HuH-7 (cell line): ENCODE measurements at regions not wholly inside any gene's neighbourhood (a gene's known extent, or its start where the extent isn't known, plus 50 kb on each side); places are given as distances from the start of the nearest gene placed in this dataset.

Experiments used
- DNase-seq: peaks from one replicate; pipeline ENCODE4 v3.0.0; 2011; ENCODE audit warnings: low spot score

DNA sequence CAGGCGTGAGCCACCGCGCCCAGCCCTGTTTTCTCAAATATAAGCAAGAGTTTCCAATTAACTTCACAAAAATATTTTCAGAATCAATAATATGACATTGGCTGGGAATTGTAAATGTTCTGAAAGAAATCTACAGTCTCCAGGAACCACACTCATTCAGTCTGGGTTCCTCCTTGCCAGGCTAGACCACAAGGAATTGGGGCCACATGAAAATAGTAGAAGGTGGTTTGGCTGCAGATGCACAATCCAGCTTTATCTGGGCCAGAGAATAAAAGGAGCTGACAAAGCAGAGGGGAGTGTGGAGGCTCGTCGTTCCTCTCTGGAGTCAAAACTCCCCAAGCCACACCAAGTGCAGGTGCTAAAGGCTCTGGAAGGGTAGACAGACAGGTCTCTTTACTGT lies 92.0 kb upstream of the OSMR start:
- no peak for DNase-seq

DNA sequence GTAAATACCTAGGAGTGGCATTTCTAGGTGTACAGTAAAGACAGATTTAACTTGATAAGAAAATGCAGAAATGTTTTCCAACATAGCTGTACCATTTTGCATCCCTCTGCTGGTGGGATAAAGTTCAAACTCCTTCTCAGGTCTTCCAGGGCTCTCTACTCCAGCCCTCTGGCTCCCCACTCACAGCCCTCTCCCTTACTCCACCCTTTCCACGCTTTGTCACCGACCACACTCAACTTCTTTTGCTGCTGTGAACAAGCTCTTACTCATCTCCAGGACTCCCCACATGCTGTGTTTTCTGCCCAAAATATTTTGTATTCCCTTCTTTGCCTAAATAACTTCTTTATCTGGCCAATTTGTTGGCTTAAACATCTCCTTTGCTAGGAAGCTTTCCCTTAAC lies 90.6 kb upstream of the OSMR start:
- no peak for DNase-seq

DNA sequence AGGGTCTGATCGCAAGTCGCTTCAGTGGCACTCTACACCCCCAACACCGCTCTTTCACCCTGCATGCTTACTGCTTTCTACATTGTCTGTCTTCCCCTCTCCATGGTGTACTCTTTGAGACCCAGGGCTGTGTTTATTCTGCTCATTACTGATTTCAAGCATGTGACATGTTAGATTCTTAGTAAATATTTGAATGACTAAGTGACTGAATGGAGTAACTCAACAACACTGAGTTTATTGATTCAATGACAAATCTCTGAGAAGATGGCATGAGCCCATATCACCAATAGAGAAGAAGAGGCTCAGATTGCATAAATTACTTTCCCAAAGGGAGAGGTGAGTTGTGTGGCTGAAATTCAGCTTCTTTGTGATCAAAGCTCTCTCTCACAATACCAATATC lies 89.7 kb upstream of the OSMR start:
- no peak for DNase-seq

DNA sequence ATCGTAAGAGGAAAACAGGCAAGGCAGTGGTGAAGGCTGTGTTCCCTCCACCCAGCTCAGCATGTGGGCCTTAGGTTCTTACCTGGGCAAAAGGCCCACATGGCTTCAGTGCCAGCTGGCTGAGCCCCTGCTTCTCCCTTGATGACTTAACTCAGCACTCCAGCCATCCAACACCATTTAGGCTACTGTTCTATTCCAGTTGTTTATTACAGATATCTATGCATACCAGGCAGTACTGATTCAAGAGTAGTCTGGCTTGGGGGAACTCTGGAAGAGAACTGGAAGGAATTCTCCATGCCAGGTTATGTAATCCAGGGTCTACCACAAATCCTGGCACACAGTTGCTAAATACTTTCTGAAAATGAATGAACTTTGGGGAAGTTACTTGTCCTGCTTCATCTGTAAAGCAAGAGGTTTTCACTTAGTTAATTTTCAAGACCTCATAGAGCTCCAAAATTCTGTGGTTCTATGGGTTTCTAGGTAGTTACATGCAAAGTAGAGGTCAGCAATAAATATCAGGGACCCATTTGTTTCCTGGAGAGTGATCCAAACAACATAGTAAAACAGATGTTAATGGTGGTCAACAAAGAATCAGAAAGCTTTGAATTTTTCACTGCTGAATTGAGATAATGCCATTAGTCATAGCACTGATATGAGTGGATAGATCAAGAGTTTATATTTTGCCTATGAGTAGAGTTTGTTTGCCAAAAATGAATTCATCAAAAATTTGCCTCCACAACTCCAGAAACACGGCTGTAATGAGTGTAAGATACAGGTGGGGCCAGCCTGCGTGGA lies 88.2 kb upstream of the OSMR start:
- no peak for DNase-seq

DNA sequence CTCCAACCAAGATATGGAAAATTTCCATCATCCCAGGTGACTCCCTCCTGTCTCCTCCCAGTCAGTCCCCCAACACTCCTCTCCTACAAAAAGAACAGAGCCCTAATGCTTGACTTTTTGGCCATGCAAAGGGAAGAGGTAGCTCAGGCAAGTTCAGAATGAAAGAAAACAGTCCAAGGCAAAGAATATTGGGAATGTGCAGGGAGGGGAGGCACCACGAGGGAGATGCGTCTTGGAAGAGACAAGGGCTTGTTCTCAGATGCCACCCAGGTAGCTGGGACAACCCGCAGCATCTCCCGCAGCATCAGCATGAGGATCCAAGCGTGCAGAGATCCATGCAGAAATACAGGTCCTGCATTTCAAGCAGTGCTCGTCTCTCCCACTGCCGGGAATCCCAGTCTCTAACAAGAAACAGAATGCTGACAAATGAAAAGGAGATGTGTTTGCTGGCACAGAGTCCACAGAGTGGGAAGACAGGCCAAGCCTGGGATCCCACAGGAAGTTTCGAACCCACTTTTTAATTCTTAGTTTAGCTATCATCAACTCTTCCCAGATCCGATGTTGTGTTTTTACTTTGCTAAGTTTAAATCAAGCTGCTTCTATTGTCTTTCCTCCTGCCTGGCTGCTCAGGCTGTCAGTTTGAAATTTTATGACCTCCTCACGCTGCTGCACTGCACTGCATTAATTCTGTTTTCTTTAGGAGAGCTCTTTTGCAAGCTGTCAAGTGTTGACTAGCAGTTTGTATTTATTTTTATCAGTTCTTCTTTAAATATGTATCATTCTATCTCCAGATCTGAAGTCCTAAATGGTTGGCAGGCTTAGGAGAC lies 86.8 kb upstream of the OSMR start:
- DNase-seq: no peak

DNA sequence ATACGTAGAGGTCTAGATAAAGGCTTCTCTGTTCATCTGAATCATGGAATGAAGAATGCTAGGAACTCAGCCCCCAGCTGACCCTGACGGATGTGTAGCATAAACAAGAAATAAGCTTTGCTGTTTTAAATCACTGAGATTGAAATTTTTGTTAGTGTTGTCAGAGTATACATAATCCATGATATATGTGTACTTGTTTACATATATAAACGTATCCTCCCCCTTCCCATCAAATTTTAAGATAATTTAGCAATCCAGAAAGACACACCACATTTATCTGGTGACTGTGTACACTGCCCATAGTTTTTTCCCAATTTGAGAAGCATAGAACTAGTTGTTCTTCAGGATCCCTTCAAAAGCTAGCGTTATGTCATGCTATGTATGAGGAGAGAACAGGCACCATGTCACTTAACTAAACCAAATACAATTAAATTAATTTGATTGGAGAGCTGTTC lies 80.8 kb upstream of the OSMR start:
- no peak for DNase-seq

DNA sequence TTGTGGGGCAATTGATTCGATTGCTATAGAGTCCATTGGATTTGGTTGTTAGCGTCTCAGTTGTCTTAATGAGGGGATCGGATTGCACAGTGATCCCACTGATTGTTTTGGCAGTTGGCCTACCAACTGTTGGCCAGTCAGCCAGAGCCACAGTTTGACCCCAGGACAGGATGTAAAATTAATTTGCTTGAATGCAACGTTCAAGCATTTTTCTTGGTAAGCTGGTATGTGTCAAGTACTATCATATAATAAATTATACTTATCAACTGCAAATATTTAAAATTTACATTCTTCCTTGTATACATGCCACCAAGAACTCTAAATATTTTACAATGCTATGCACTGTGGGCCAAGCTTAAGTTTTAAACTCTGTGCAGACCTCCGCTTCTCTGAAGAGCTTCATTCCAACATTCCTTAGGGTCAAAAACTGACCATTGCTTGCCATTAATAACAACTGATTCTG lies 80.4 kb upstream of the OSMR start:
- no peak for DNase-seq

DNA sequence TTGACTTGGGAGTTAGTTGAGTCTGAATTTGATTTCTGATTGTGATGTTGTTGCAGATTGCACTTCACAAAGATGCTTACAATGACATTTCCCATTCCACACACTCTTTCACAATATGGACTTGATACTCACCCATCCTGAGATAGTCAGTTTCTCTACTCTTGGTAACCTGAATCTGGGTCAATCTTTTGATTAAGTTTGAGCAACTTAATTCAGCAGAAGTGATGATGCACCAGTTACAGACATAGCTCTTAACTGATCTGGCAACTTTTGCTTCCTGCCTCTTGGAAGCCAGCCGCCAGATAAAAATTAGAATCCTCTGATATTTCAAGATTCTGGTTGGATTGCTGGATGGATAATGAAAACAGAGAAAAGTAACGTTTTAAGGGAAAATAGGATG lies 79.7 kb upstream of the OSMR start:
- no peak for DNase-seq

DNA sequence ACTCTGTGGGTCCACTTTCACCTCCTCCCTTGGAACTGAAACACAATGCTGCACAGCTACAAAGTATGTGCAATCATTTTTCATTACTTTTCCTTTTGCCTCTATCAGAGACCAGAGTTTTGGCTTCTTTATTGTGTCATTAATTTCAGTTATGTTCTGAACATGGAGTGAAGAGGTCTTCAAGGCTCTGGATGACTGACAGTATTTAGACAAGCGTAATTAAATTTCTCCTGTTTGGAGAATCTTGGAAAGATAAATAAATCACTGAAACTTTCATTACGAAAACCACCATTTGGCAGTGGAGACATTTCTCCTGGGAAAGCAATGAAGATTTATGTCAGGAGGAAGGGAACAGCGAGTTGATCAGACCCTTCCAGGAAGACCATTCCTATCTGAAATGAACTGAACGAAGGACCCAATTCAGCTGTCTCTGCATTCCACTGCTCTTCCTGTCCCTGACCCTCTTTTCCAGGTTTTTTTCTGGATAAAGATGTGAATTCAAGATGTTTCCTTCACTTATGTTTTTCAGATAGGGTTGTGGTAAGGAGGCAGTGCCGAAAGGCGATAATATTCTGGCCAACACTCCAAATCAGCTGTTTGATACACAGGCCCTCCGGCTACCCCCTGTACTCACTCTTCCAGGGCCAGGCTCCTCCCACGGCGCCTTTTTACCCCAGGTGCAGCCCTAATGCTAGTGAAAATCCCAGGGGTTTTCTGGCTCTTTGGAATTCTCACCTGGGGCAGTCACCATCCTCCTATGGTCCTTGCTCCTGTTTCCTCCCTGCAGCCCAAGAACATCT lies 77.2 kb upstream of the OSMR start:
- DNase-seq: no peak

DNA sequence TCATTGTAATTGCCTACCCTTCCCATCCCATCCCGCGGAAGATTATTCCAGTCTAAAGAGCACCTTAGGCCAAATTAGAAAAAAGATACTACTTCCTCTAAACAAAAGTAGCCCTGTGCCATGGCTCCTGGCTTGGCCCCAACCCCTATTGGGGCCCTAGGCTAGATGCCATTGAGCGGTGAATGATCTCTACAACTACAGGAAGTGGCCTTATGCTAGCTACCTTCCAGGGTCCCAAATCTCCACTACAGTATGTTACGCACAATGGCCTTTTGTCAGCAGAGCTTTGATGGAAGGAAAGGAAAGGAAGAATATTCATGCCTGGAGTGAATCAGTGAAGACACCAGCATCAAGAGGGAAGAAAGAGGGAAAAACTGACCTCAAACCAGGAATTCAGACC lies 73.3 kb upstream of the OSMR start:
- DNase-seq: no peak

DNA sequence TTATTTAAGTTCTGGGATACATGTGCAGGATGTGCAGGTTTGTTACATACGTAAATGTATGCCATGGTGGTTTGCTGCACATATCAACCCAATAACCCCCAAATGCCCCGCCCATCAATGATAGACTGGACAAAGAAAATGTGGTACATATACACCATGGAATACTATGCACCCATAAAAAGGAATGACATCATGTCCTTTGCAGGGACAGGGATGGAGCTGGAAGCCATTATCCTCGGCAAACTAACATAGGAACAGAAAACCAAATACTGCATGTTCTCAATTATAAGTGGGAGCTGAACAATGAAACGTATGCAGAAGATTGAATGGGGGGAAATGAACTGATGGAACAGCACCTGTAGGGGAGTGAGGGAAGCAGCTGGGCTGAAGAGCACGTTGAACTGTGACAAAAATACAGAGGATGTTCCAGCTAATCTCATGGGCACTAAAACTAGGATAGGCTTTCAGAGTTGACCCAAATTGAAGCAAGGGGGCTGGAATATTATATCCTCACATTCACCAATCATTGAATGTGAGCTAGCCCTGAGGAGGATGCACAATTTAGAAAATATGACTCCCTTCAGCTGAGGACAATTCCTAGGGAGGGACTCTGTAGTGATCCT lies 70.5 kb upstream of the OSMR start:
- DNase-seq: no peak

DNA sequence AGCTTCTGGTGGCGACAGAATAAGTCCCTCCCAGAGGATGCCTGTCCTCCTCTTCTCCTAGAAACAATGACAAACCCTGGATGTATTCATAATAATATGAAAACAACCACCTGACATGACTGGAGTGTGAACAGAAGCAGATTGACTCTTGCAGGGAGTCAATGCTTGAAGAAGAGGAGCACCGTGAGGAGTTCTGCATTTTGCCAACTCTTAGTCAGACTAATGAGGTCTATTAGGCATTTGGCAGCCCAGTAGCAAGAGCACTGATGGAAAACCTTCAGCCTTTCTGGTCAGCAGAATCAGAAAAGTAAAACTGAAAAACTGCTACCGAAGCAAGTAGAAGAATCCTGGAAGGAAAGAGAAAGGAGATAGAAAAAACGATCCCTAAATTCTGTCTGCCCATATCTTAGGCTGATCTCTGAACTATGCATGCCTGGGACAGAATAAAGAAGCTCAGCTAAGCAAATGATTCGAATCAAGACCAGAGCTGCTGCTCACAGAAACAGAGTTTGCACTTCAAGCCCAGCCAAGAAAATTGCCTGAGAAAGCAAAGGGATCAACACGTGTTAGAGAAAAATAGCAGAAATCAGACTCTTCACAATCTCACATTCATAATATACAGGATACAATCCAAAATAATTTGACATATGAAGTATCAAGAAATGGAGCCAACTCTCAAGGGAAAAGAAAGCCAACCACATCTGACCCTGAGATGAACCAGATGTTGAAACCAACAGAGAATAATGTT lies 69.5 kb upstream of the OSMR start:
- DNase-seq: no peak

DNA sequence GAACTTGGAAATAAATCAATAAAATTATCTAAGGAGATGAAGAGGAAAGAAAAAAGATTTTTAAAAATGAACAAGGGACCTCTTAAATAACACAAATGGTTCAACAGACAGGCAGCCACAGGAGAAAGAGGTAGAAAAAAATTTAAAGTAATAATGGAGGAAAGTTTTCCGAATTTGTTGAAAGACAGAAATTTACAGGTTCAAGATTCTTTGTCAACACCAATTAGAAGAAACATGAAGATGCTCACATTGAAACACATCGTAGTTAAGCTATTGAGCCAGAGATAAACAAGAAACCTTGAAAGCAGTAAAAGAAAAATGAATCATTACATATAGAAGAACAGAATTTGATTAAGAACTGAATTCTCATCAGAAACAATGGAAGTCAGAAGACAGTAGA lies 68.7 kb upstream of the OSMR start:
- DNase-seq: no peak

DNA sequence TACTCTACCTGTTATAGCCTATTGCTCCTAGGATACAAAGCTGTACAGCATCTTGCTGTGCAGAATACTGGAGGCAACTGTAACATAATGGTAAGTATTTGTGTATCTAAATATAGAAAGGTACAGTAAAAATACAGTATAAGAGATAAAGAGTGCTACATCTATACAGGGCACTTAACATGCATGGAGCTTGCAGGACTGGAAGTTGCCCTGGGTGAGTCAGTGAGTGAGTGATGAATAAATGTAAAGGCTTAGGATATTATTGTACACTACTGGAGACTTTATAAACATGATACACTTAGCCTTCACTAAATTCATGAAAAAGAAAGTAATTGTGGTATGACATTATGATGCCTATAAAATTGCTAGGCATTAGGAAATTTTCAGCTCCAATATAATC lies 65.5 kb upstream of the OSMR start:
- no peak for DNase-seq

DNA sequence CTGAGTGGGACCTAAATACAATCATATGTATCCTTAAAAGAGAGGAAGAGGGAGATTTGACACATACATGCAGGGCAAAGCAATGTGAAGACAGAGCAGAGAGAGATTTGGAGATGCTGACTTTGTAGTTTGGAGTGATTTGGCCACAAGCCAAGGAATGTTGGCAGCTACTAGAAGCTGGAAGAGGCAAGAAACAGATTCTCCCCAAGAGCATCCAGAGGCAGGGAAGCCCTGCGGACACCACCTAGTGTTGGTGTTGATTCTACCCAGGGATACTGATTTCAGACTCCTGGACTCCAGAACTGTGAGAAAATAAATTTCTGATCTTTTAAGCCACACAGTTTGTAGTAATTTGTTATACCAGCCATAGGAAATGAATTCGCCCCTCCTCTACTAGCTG lies 64.9 kb upstream of the OSMR start:
- no peak for DNase-seq

DNA sequence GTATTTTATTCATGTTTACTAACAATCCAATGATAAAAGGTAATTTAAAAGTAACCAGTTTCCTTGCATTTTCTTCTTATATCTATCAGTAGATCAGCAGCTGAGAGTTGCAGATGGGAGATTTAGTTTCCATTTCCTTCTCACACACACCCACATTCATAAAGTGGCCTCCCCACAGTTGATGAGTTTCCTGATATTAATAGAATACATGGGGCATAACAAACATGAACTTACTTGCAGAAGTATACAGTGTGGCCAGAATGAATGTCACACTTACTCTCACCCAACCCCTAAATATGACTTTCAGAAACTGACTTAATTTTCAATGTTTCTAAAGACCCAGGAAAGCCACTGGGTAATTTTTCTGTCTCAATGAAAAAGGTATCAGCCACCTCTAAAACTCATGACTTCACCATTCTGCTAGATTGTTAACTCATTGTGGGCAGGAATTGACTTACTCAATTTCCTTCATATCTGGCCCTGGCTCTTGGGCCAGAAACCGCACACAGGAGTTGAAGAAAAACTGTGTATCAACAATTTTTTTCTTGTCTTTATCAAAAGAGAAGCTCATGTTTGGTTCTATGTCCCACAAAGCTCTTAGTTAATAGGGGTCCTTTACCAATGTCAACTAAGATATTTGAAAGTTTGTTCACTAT lies 63.5 kb upstream of the OSMR start:
- no peak for DNase-seq

DNA sequence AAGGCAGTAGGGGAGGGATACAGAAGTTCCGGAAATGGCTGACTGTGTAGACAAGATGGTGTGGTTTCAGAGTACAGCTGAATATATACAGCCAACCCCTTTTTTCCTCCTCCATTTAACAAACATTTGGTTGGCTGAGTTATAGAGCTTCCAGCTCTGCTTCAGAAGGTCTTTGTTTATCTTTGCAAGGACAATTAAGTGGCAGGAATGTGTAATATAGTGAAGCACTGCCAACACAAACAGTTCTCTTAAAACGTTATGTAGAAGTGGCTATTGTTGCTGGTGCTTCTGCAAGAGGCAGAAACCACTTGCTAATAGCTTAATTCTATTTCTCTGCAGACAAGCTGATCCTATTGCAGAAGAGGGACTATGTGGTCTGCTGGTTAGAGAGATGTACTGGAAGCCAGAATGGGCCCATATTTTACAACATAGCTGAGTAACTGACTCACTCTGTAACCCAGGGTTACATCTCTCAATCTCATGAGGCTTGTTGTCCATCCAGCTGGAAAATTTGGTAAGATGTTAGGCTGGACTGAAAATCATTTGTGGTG lies 62.7 kb upstream of the OSMR start:
- DNase-seq: peak; percentile 40

DNA sequence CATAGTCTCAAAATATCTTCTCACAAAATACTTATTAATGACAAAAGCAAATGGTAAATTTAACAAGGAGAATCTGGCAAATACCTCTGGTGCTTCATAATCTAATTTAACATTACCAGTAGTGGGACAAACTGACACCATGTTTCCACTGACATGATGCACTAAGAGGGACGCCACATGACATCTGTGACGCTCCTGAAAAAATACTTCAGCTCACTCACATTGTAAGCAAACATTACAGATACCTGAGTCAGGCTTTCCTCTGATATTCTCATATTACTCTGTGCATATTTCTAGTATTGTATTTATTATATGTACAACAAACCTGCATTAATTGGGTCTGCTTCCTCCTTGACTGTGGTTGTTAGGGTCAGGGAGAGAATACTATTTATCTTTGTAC lies 56.7 kb upstream of the OSMR start:
- DNase-seq: no peak

DNA sequence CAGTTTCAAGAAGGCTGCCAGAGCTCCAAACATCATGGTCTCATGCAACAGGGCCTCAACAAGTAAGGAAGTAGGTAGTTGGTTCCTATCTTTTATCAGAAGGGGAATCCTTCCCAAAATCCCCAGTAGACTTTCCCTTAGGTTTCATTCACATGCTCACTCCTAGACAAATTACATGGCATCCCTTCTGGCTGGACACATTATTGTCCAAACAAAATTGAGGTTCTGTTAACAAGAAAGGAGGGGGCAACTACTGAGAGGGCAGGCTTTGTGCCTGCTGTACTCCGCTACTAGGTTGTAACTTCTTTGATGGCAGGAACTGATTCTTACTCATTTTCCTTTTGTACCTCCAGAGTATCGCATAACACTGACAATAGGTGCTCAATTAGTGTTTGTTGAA lies 56.0 kb upstream of the OSMR start:
- no peak for DNase-seq

DNA sequence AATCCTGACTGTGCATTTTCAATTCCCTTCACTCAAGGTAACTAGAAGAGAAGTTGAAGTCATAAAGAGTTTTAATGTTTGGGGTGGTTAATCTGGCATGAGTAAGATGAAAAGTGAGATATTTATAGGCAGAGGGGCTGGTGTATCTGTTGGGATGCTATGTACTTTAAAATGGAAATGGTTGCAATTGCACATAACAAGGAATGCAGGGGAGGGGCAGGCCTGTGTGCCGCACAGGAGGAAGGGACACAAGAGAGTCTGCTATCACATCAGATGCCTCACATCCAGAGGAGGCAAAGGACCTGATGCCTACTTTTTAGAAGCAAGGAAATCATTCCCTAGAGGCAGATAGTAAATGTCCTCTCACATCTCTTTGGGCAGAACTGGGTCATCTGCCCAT lies 55.5 kb upstream of the OSMR start:
- DNase-seq: no peak

DNA sequence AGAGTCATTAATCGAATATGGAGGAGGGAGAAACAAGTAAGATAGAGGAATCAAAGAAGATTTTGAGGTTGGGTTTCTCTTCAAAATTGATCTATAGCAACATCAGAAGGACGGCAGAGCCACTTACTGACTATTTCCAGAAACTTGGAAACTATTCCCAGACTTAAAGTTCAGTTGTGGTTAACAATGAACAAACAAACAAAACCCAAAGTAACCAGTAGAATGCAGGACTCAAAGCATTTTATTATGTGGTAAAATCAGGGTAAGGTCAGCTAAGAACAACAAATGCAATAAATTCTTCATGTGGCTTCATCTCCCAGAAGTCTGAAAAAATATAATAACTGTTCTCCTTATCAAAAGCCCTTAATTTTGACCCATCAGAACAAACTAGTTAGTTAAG lies 54.9 kb upstream of the OSMR start:
- no peak for DNase-seq
